Stimulated activated memory B cell treated with anti-CD40 and anti-IgM and Interleukin-4, amounts not matched to agents 10 μg/mL and 1 μg/mL and 100 μg/mL, for 72 hours (primary cell): ENCODE measurements at regions not wholly inside any gene's neighbourhood (a gene's known extent, or its start where the extent isn't known, plus 50 kb on each side); places are given as distances from the start of the nearest gene placed in this dataset.

ENCODE experiments used
- ATAC-seq: fragments of 150-1000 bp; cut with Tn5 transposase; 2 replicates; pipeline ENCODE4 v1.10.0; 2021
- H3K27ac Mint-ChIP-seq: one replicate; pipeline ENCODE4 v1.8.0; 2022; ENCODE audit warnings: mild to moderate bottlenecking, mixed read lengths
- H3K27me3 Mint-ChIP-seq: one replicate; pipeline ENCODE4 v1.8.0; 2022; ENCODE audit warnings: mixed read lengths
- H3K36me3 Mint-ChIP-seq: one replicate; pipeline ENCODE4 v1.8.0; 2022; ENCODE audit warnings: mixed read lengths
- H3K4me1 Mint-ChIP-seq: one replicate; pipeline ENCODE4 v1.8.0; 2022; ENCODE audit warnings: mixed read lengths
- H3K4me3 Mint-ChIP-seq: one replicate; pipeline ENCODE4 v1.8.0; 2022; ENCODE audit warnings: mild to moderate bottlenecking, moderate library complexity, mixed read lengths
- H3K9me3 Mint-ChIP-seq: one replicate; pipeline ENCODE4 v1.8.0; 2022; ENCODE audit warnings: mixed read lengths

GRCh38 chr2:56011624-56012023 lies 88.0 kb upstream of the EFEMP1 start:
- H3K9me3 Mint-ChIP-seq, result no peaks in the 10 kb centered on the region

GRCh38 chr2:56012221-56012765 lies 88.7 kb upstream of the EFEMP1 start:
- no peaks in the 10 kb centered on the region for H3K9me3 Mint-ChIP-seq
- H3K4me3 Mint-ChIP-seq, result no peak overlapping the region
- no peaks in the 10 kb centered on the region for H3K27me3 Mint-ChIP-seq
- H3K27ac Mint-ChIP-seq, result no peak overlapping the region
- H3K4me1 Mint-ChIP-seq, result peaks cover 7% of the 10 kb centered on the region
- ATAC-seq, result no peak
- H3K36me3 Mint-ChIP-seq, result no peaks in the 10 kb centered on the region

More at GRCh38 chr2:56011624-56012023, 88.0 kb upstream of the EFEMP1 start:
- Mint-ChIP-seq H3K27ac (no peak overlapping the region), H3K36me3 (no peaks in the 10 kb centered on the region), H3K4me1 (peaks cover 7% of the 10 kb centered on the region), H3K27me3 (no peaks in the 10 kb centered on the region), H3K4me3 (no peak overlapping the region)
- ATAC-seq, result no peak

GRCh38 chr2:56013475-56013874 lies 89.9 kb upstream of the EFEMP1 start:
- H3K27me3 Mint-ChIP-seq, result no peaks in the 10 kb centered on the region

GRCh38 chr2:56014046-56014730 lies 90.6 kb upstream of the EFEMP1 start:
- Mint-ChIP-seq H3K4me3 (no peak overlapping the region), H3K4me1 (peaks cover 7% of the 10 kb centered on the region), H3K27me3 (no peaks in the 10 kb centered on the region), H3K9me3 (no peaks in the 10 kb centered on the region), H3K27ac (no peak overlapping the region), H3K36me3 (no peaks in the 10 kb centered on the region)
- ATAC-seq, result no peak

More at GRCh38 chr2:56013475-56013874, 89.9 kb upstream of the EFEMP1 start:
- Mint-ChIP-seq H3K4me1 (peaks cover 7% of the 10 kb centered on the region), H3K27ac (no peak overlapping the region), H3K4me3 (no peak overlapping the region), H3K36me3 (no peaks in the 10 kb centered on the region), H3K9me3 (no peaks in the 10 kb centered on the region)
- ATAC-seq, result no peak

- Mint-ChIP-seq H3K9me3 (no peaks in the 10 kb centered on the region), H3K36me3 (no peaks in the 10 kb centered on the region), H3K4me3 (no peak overlapping the region), H3K27ac (no peak overlapping the region), H3K4me1 (peaks cover 7% of the 10 kb centered on the region), H3K27me3 (no peaks in the 10 kb centered on the region)
- ATAC-seq, result no peak
Measured at GRCh38 chr2:56015711-56016115, 92.1 kb upstream of the EFEMP1 start.

DNA sequence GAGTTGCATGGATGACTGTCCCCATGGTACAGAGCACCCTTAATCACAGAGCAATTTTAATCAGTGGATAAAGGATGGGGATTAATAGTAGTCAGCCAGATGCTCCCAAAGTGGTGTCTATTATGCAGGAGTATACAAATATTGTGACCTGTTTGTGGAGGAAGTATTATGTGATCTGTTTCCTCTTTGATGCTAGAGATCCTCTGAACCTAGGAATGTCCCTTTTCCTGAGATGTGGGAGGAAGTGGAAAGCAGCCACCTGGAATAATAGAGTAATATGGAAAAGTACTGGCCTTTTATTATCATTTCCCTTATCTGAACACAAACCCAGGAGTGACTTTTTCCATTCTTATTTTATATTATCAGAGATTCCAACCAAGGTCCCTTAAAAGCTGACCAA lies 94.2 kb upstream of the EFEMP1 start:
- Mint-ChIP-seq H3K4me3 (no peak overlapping the region), H3K4me1 (peaks cover 7% of the 10 kb centered on the region), H3K9me3 (no peaks in the 10 kb centered on the region), H3K27me3 (no peaks in the 10 kb centered on the region), H3K36me3 (no peaks in the 10 kb centered on the region), H3K27ac (no peak overlapping the region)
- ATAC-seq, result no peak

- ATAC-seq, result no peak
- Mint-ChIP-seq H3K4me3 (no peak overlapping the region), H3K27ac (no peak overlapping the region), H3K9me3 (no peaks in the 10 kb centered on the region), H3K36me3 (no peaks in the 10 kb centered on the region), H3K27me3 (no peaks in the 10 kb centered on the region), H3K4me1 (peaks cover 7% of the 10 kb centered on the region)
Measured at GRCh38 chr2:56018267-56018666, 94.7 kb upstream of the EFEMP1 start.

- Mint-ChIP-seq H3K27ac (no peak overlapping the region), H3K27me3 (no peaks in the 10 kb centered on the region), H3K9me3 (no peaks in the 10 kb centered on the region), H3K4me1 (peaks cover under 1% of the 10 kb centered on the region), H3K36me3 (no peaks in the 10 kb centered on the region), H3K4me3 (no peak overlapping the region)
- ATAC-seq, result no peak
Measured at GRCh38 chr2:56021136-56021474, 97.5 kb upstream of the EFEMP1 start.

DNA sequence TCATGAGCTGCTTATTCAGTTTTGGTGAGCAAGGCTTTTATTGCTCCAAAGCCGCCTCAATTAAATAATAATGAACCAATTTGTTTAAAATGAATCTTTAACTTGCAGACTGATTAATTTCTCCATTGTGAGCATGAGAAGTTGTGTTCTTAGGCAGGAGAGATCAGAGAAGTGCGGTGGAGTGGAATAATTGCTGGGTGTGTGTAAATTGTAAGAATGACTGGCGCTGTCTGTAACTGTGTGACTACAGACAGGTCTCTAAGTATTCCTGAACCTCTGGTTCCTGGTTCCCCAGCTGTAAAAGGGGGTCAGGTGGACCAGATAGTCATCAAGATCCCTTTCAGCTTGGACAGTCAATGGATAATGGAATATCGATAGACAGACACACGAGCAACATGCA lies 98.0 kb upstream of the EFEMP1 start:
- no peak for ATAC-seq
- Mint-ChIP-seq H3K27me3 (no peaks in the 10 kb centered on the region), H3K9me3 (no peaks in the 10 kb centered on the region), H3K27ac (no peak overlapping the region), H3K4me1 (no peaks in the 10 kb centered on the region), H3K36me3 (no peaks in the 10 kb centered on the region), H3K4me3 (no peak overlapping the region)

GRCh38 chr2:56025469-56026193 lies 102.0 kb upstream of the EFEMP1 start:
- H3K9me3 Mint-ChIP-seq, result no peaks in the 10 kb centered on the region
- no peaks in the 10 kb centered on the region for H3K36me3 Mint-ChIP-seq
- no peaks in the 10 kb centered on the region for H3K4me1 Mint-ChIP-seq
- H3K27me3 Mint-ChIP-seq, result no peaks in the 10 kb centered on the region
- no peak for ATAC-seq
- no peak overlapping the region for H3K4me3 Mint-ChIP-seq
- no peak overlapping the region for H3K27ac Mint-ChIP-seq

DNA sequence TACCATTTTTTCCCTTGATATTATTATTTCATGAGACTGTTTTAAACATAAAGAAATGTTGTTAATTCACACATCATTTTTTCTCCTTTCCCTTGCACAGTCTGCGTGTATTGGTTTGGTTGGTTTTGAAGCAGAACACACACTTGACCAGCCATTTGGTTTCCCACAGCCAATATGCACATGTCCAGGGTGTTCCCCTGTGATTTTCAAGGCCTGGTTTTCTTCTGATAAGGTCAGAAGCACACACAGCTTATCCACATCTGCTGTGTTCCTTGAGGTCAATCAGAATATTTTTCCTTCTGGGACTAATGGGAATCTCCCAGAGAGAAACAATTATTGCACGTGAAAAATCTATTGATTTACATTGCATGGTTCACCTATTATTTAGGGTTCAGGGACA lies 103.2 kb upstream of the EFEMP1 start:
- ATAC-seq, result no peak
- H3K4me1 Mint-ChIP-seq, result no peaks in the 10 kb centered on the region
- H3K9me3 Mint-ChIP-seq, result no peaks in the 10 kb centered on the region
- no peaks in the 10 kb centered on the region for H3K27me3 Mint-ChIP-seq
- H3K4me3 Mint-ChIP-seq, result no peak overlapping the region
- no peak overlapping the region for H3K27ac Mint-ChIP-seq
- no peaks in the 10 kb centered on the region for H3K36me3 Mint-ChIP-seq

GRCh38 chr2:56030062-56030461 lies 106.5 kb upstream of the EFEMP1 start:
- no peaks in the 10 kb centered on the region for H3K9me3 Mint-ChIP-seq
- H3K36me3 Mint-ChIP-seq, result no peaks in the 10 kb centered on the region
- no peaks in the 10 kb centered on the region for H3K4me1 Mint-ChIP-seq
- H3K4me3 Mint-ChIP-seq, result no peak overlapping the region
- H3K27me3 Mint-ChIP-seq, result no peaks in the 10 kb centered on the region
- no peak for ATAC-seq
- H3K27ac Mint-ChIP-seq, result no peak overlapping the region

GRCh38 chr2:56030901-56031300 lies 107.3 kb upstream of the EFEMP1 start:
- Mint-ChIP-seq H3K27ac (no peak overlapping the region), H3K9me3 (no peaks in the 10 kb centered on the region), H3K27me3 (no peaks in the 10 kb centered on the region), H3K4me3 (no peak overlapping the region), H3K4me1 (no peaks in the 10 kb centered on the region), H3K36me3 (no peaks in the 10 kb centered on the region)
- ATAC-seq, result no peak

DNA sequence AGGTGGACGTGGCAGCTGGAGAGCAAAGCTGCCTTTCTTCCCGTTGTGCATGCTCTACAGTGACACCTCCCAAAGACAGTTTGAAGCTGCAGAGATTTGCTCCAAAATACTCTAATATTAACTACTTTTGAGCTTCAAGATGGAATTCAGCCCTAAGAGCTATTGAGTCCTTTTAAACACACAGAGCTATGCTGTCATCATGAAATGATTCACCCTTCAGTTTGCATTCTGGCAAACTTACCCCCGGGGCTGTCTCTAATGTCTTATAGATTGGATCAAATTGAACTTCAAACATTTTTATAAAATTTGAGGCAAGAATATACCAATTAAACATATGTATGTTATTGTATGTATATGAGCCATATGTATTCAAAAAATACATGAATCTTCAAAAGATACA lies 110.7 kb upstream of the EFEMP1 start:
- Mint-ChIP-seq H3K36me3 (no peaks in the 10 kb centered on the region), H3K27me3 (peaks cover 7% of the 10 kb centered on the region), H3K4me3 (no peak overlapping the region), H3K9me3 (no peaks in the 10 kb centered on the region), H3K27ac (no peak overlapping the region), H3K4me1 (no peaks in the 10 kb centered on the region)
- no peak for ATAC-seq

GRCh38 chr2:56040189-56040588 lies 116.6 kb upstream of the EFEMP1 start:
- Mint-ChIP-seq H3K9me3 (no peaks in the 10 kb centered on the region), H3K27me3 (peaks cover 16% of the 10 kb centered on the region), H3K36me3 (no peaks in the 10 kb centered on the region), H3K4me1 (no peaks in the 10 kb centered on the region), H3K4me3 (no peak overlapping the region), H3K27ac (no peak overlapping the region)
- no peak for ATAC-seq

DNA sequence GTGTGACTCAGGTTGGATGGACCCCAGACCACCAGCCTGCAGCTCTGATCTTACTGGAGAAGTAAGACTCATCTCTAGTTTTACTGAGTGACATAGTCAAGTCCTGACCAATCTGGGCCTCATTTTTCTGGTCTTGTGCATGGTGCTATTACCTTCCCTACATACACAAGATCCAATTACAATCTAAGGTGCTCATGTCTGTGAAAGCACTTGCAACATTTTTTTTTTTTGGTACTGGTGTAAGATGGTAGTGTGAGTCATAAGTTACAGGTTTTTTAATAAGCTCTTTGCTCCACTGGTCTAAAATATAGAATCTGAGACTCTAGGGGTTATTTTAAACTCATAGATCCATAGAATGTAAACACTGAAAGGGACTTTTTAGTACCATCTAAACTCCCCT lies 117.3 kb upstream of the EFEMP1 start:
- no peaks in the 10 kb centered on the region for H3K36me3 Mint-ChIP-seq
- peaks cover 16% of the 10 kb centered on the region for H3K27me3 Mint-ChIP-seq
- no peaks in the 10 kb centered on the region for H3K9me3 Mint-ChIP-seq
- H3K27ac Mint-ChIP-seq, result no peak overlapping the region
- H3K4me1 Mint-ChIP-seq, result no peaks in the 10 kb centered on the region
- H3K4me3 Mint-ChIP-seq, result no peak overlapping the region
- no peak for ATAC-seq
